ENCODE measurements at regions not wholly inside any gene's neighbourhood (a gene's known extent, or its start where the extent isn't known, plus 50 kb on each side); places are given as distances from the start of the nearest gene placed in this dataset.

DNA sequence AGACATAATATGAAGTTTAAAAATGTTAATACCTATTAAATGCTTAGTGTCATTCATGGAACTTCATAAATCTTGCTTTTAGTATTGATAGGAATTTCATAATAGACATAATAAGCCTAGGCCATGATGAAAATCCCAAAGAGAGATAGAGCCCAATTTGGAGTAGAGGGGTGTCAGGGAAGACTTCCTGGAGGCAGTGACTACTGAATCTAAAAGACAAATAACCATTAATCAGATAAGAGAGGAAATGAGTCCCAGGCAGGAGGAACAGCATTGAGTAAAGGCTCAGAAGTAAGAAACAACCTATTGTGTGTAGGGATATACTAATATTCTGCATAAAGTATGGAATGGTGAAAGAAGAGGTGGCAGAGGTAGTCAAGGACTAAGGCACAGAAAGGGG lies 126.9 kb upstream of the MRPS22 start:
- TF ChIP-seq, protein P1, sequence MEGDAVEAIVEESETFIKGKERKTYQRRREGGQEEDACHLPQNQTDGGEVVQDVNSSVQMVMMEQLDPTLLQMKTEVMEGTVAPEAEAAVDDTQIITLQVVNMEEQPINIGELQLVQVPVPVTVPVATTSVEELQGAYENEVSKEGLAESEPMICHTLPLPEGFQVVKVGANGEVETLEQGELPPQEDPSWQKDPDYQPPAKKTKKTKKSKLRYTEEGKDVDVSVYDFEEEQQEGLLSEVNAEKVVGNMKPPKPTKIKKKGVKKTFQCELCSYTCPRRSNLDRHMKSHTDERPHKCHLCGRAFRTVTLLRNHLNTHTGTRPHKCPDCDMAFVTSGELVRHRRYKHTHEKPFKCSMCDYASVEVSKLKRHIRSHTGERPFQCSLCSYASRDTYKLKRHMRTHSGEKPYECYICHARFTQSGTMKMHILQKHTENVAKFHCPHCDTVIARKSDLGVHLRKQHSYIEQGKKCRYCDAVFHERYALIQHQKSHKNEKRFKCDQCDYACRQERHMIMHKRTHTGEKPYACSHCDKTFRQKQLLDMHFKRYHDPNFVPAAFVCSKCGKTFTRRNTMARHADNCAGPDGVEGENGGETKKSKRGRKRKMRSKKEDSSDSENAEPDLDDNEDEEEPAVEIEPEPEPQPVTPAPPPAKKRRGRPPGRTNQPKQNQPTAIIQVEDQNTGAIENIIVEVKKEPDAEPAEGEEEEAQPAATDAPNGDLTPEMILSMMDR (conservative IDR thresholded peaks at IDR 0.05; ENCODE audit: low read depth, low read length): no peak
- TF ChIP-seq CEBPB (IDR thresholded peaks at IDR 0.05; ENCODE audit: low read depth, low read length): no peak
- TF ChIP-seq POLR2A (IDR thresholded peaks at IDR 0.05; ENCODE audit: low read depth, low read length): no peak
- TF ChIP-seq FOS (IDR thresholded peaks at IDR 0.05; ENCODE audit: low read depth, low read length): no peak
- TF ChIP-seq, protein P2, sequence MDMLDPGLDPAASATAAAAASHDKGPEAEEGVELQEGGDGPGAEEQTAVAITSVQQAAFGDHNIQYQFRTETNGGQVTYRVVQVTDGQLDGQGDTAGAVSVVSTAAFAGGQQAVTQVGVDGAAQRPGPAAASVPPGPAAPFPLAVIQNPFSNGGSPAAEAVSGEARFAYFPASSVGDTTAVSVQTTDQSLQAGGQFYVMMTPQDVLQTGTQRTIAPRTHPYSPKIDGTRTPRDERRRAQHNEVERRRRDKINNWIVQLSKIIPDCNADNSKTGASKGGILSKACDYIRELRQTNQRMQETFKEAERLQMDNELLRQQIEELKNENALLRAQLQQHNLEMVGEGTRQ (IDR thresholded peaks at IDR 0.05; ENCODE audit: low read depth, low read length): no peak
- no peak for TF ChIP-seq MAFK (IDR thresholded peaks at IDR 0.05; ENCODE audit: low read depth, low read length)
- TF ChIP-seq RAD21 (IDR thresholded peaks at IDR 0.05; ENCODE audit: low read length): no peak
- TF ChIP-seq SMC3 (IDR thresholded peaks at IDR 0.05; ENCODE audit: low read depth, low read length): no peak
- no peak for TF ChIP-seq MAZ (IDR thresholded peaks at IDR 0.05; ENCODE audit: borderline replicate concordance, low read depth, low read length)
- no peak for TF ChIP-seq CHD1 (IDR thresholded peaks at IDR 0.05; ENCODE audit: low read depth, low read length)
- no peak for TF ChIP-seq BHLHE40 (IDR thresholded peaks at IDR 0.05; ENCODE audit: low read depth, low read length)
- TF ChIP-seq NFE2L2 (IDR thresholded peaks at IDR 0.05; ENCODE audit: low read depth, low read length): no peak
- TF ChIP-seq, protein P3, sequence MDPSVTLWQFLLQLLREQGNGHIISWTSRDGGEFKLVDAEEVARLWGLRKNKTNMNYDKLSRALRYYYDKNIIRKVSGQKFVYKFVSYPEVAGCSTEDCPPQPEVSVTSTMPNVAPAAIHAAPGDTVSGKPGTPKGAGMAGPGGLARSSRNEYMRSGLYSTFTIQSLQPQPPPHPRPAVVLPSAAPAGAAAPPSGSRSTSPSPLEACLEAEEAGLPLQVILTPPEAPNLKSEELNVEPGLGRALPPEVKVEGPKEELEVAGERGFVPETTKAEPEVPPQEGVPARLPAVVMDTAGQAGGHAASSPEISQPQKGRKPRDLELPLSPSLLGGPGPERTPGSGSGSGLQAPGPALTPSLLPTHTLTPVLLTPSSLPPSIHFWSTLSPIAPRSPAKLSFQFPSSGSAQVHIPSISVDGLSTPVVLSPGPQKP (IDR thresholded peaks at IDR 0.05; ENCODE audit: borderline replicate concordance, low read depth, low read length): no peak
- no peak for TF ChIP-seq MXI1 (IDR thresholded peaks at IDR 0.05; ENCODE audit: borderline replicate concordance, low read depth, low read length)

Data from IMR-90 (cell line).